H1 (cell line): ENCODE measurements at regions not wholly inside any gene's neighbourhood (a gene's known extent, or its start where the extent isn't known, plus 50 kb on each side); places are given as distances from the start of the nearest gene placed in this dataset. TPM values are rescaled to one million over a fixed set of nuclear protein-coding genes. Genes with fewer than 3 reads are reported as not detected.
A peak's percentile ranks its signal among the peaks of the same experiment; 100 is the strongest.

Experiments
- microRNA counts: library from miRNA; unstranded; fragments of <30 nt; microRNA quantifications from one replicate; lab custom pipeline; 2015
- microRNA-seq, 2 experiments: library from miRNA; unstranded; fragments of <30 nt; microRNA quantifications; one replicate each; pipeline versions ENCODE4 to v1.2.0, GENCODE V29; 2016 to 2020; ENCODE audit warnings: borderline microRNAs expressed in 2 of 2, borderline number of aligned reads in 2 of 2, borderline replicate concordance in 1 of 2
- small RNA-seq: library from polyadenylated mRNA; stranded (forward); fragments of <200 nt; extraction: miRNeasy Mini kit (QIAGEN cat#:217004); gene quantifications from one replicate; pipeline ENCODE3, GENCODE V24; 2013; ENCODE audit not compliant: insufficient read depth

MicroRNAs in the stretch of these regions (microRNA counts, 767-probe panel; counts per million panel counts)
- 879 counts per million, percentile 95 among the panel's probes with 10 or more counts for microRNA hsa-miR-4431 (lab: Ali Mortazavi, UCI)

Small RNA genes in the stretch of these regions (microRNA-seq; reads per million reads assigned to microRNA genes)
- 0 reads per million in 2 experiments for gene MIR4431

Small RNA genes in the stretch of these regions (small RNA-seq; reads per million reads assigned to genes)
- gene AC010967.3 (not detected), gene AC069157.1 (not detected), gene AC097463.2 (not detected), gene CRYGGP (not detected), gene MIR4431 (not detected), gene RF00019 (not detected), gene RF00424 (not detected), gene RNU6-997P (not detected)
